GM18951 (cell line): ENCODE measurements at regions not wholly inside any gene's neighbourhood (a gene's known extent, or its start where the extent isn't known, plus 50 kb on each side); places are given as distances from the start of the nearest gene placed in this dataset.

Experiments used
- POLR2A ChIP-seq: IDR thresholded peaks from 4 replicates; pipeline ENCODE4 v1.6.1; 2011; ENCODE audit warnings: mild to moderate bottlenecking; ENCODE audit not compliant: insufficient read length, insufficient read depth; ENCODE audit errors: extremely low read depth
- in situ Hi-C: fragments of 300-500 bp; cut with MboI; formaldehyde crosslinking; loops from one replicate; pipeline ENCODE4 v1.12.0; 2022; ENCODE audit warnings: low sequenced_read_pairs, mixed read lengths, inconsistent platforms; ENCODE audit not compliant: unreplicated experiment

DNA sequence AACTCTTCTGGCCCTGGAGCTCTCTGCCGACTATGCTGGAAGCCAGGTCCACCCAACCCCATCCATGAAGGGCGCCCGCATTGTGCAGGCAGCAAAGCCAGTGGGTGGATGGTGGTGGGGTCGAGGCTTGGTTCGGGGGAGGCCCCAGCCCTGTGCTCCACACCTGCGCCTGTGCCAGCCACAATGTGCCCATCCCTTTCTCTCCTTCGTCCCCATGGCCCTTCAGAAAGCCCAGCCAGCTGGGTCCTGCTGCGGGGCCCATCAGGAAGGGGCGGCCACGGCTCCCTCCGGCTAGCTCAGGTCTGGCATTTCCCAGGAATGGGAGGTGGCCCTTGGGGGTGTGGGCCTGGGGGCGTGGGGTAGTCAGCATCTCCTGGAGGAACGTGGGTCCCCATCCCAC is 91.6 kb downstream of the HMX1 start:
- TF ChIP-seq POLR2A, result no peak
- in situ Hi-C loops, result loop anchor here (5.0 kb wide), 1 partner anchor 42 kb away; no protein-coding TSS in a partner anchor

DNA sequence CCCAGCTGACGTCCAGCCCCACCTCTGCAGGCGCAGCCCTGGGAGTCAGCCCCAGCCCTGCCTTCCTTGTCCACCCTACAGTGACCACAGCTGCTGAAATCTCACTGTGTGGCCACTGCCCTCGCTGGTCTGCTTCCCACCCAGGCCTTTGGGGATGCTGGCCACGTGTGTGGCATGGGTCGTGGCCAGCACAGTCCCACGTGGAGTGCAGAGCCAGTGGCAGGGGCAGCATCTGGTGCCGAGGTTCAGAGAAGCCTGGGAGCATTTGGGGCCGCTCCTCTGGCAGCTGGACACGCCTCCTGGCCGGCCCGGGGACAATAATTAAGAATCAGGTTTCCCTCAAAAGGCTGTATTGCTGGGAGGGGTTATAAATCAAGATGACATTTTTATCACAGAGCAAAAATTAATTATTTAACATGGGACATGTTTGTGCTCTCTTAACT is 92.1 kb downstream of the HMX1 start:
- in situ Hi-C loops, result no loop called here
- TF ChIP-seq POLR2A, result no peak

DNA sequence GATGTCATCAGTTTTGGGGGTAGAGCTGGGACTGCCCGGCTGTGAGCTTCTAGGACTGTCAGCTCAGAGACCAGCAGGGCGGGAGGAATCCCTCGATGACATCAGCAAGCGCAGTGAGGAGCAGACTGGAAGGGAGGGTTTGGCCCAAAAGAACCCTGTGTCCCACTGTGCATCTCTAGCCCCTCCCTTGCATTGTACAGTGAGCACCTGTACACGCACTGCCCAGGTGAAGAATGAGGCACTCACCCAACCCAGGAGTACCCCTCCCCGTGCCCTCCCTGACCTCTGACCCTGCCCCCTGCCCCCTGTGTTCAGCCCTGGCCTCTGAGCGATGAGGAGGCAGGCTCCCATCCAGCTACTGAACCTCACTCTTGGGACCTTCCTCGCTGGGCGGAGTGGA is 92.9 kb downstream of the HMX1 start:
- TF ChIP-seq POLR2A, result no peak
- in situ Hi-C loops, result no loop called here

DNA sequence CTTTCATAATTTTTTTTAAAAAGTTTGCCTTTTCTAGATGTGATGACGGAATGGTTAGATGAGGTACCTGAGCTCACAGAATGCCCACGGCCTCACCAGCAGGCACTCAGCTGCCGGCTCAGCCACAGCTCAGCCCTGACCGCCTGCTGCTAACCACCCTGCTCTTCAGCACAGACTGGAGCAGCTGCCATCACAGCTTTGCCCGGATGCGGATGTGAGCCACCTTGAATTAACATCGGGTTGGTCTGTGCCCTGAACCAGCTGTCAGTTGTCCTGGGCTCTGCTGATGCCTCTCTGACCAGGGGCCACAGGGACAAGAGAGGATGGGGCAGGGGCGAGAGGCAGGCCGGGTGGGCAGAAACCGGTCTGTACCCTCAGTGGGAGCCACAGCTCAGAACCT is 93.3 kb downstream of the HMX1 start:
- in situ Hi-C loops, result no loop called here
- no peak for TF ChIP-seq POLR2A

DNA sequence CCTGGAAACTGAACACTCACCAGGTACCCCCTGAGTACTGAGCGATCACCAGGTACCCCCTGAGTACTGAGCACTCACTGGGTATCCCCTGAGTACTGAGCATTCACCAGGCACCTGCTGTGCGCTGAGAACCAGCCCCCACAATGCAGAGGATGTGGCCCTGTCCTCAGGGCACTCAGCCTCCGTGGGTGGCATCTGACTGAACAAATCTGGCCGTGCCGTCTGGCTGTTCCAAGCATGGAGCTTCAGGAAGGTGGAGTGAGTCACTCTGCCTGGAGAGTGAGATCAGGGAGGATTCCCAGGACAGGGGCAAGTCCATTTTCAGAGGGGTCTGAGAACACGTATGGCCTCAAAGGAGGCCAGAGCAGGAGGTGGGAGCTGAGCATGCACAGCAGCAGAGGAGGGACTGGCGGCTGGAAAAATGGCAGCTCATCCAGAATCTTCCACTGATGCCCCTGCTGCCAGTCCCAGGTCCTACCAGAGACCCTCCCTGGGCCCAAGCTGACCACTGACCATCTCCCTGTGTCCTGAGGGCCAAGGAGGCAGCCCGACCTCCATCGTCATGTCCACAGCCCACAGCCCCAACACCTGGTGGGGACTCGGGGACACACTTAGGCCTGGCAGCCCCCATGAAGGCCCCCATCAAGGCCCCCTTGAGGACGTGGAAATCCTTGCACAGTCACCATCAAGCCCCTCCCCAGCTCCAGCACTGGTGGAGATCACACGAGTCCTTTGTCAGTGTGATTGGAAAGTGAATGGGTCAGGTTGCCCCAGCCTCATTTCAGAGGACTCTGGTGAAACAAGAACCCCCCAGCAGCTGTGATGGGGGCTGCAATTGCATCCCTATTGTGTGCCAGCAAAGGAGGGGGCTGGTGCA is 94.1 kb downstream of the HMX1 start:
- in situ Hi-C loops, result no loop called here
- no peak for TF ChIP-seq POLR2A

GRCh38 chr4:8776366-8776765 is 95.3 kb downstream of the HMX1 start:
- in situ Hi-C loops, result no loop called here
- no peak for TF ChIP-seq POLR2A

DNA sequence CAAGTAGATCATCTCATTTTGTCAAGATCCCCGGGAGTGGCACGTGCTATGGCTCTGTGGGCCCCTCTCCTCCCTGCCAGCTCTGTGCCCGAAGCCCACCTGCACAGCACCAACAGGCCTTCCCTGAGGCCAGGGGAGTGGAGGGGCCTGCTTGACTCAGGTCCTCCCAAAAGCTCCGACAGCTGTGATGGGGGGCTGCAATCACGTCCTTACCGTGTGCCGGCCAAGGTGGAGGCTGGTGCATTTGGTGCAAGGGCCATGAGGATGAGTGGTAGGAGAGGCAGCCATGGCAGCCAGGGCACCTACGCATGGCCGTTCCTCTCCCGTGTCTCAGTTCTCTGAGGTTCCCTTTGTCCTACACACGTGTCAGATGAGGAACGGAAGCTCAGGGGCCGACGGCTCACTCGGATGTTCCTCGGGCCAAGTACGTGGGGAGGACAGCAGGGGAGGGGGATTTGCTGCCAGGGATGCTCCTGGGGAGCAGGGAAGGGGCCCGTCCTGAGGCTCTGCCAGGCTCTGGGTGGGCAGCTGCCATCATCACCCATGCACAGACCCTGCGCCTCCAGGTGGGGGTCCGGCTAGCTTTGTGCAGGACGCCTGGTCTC is 95.8 kb downstream of the HMX1 start:
- no peak for TF ChIP-seq POLR2A
- in situ Hi-C loops, result no loop called here

- in situ Hi-C loops, result no loop called here
- no peak for TF ChIP-seq POLR2A
Measured at GRCh38 chr4:8775121-8775520, 96.5 kb downstream of the HMX1 start.

DNA sequence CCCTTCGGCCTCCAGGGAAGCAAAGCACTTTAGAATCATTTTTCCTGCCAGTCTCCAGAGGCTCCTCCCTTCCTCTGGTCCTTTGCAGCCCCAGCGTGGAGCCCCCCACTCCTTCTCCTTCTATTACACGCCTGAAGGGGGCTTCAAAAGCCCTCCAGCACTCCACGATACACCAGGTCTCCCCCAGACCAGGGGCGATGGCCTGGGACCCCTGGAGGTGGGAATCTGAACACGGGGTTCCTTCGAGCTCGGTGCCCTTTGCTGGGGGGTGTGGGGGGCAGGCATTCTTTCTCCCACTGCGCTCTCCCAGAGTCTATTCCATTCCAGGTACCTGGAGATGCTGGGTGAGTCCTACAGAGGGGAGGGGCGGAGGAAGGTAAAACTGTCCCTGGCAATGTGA is 97.6 kb downstream of the HMX1 start:
- in situ Hi-C loops, result no loop called here
- no peak for TF ChIP-seq POLR2A

GRCh38 chr4:8773124-8773931 is 98.3 kb downstream of the HMX1 start:
- in situ Hi-C loops, result no loop called here

DNA sequence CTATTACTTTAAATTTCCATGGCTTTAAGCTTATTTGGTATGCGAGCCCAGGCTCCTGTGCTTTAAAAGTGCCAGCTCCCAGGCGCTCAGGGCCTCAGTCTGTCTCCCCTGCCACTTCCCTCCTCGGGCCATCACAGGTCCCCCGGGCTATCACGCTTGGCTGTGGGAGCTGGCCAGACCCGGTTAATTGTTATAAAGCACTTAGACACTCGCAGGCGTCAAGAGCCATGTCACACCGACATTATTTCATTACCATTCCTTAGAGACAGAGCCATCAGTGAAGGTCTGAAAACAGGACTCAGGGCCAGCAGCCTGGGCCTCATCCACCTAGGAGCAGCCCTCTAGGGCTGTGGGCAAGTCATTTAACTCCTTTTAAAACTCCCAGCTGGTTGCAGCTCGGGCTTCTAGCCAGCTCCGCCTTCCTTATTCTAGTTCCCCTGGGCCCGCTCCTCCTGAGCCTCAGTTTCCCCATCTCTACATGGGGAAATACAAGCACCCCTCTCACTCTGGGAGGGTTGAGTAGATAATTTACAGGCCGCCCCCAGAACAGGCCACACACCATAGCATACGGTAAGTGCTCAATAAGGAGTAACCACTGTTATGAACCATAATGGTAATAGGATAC is 99.0 kb downstream of the HMX1 start:
- in situ Hi-C loops, result no loop called here
- no peak for TF ChIP-seq POLR2A

More at GRCh38 chr4:8773124-8773931, 98.3 kb downstream of the HMX1 start:
- TF ChIP-seq POLR2A, result no peak

DNA sequence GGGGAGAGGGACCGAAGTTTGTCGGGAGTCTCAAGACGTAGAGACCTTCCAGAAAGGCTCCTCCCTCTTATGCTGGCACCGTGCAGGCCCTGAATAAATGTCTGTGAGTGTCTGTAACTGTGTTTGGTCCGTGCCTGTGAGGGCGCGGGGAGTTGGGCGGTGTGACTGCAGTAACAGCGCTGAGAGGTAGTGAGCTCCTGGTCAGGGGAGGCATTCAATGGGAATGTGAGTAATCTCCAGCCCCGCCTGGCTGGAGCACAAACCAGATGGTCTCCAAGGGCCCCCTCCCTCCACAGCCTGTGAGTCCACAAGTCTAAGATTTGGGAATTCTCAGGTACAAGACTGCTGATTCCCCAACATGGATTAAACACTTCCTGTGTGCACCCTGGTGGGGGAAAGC is 100.0 kb downstream of the HMX1 start:
- TF ChIP-seq POLR2A, result no peak

GRCh38 chr4:8771258-8771590 is 100.4 kb downstream of the HMX1 start:
- no peak for TF ChIP-seq POLR2A
- in situ Hi-C loops, result no loop called here

More for the DNA sequence above, 100.0 kb downstream of the HMX1 start:
- in situ Hi-C loops, result no loop called here
